Kidney epithelial cell (primary cell): ENCODE measurements at regions not wholly inside any gene's neighbourhood (a gene's known extent, or its start where the extent isn't known, plus 50 kb on each side); places are given as distances from the start of the nearest gene placed in this dataset.

Source experiments
- DNase-seq: peaks from one replicate; pipeline ENCODE4 v3.0.0-alpha.2; 2010; ENCODE audit warnings: low read depth
- H3K27me3 ChIP-seq: 2 replicates; pipeline ENCODE4 v1.6.0; 2011; ENCODE audit warnings: low read length; ENCODE audit not compliant: control insufficient read depth, insufficient read depth
- H3K36me3 ChIP-seq: 2 replicates; pipeline ENCODE4 v1.5.1; 2011; ENCODE audit warnings: low read length; ENCODE audit not compliant: control insufficient read depth, insufficient read depth
- H3K4me3 ChIP-seq: 2 replicates; pipeline ENCODE4 v1.5.1; 2011; ENCODE audit warnings: low read depth, mild to moderate bottlenecking, control low read depth, low read length
- CTCF ChIP-seq: IDR thresholded peaks from 2 replicates; pipeline ENCODE4 v1.5.1; 2011; ENCODE audit warnings: mild to moderate bottlenecking, moderate library complexity, low read length, control low read depth, inconsistent platforms; ENCODE audit not compliant: insufficient read depth, poor library complexity, severe bottlenecking

DNA sequence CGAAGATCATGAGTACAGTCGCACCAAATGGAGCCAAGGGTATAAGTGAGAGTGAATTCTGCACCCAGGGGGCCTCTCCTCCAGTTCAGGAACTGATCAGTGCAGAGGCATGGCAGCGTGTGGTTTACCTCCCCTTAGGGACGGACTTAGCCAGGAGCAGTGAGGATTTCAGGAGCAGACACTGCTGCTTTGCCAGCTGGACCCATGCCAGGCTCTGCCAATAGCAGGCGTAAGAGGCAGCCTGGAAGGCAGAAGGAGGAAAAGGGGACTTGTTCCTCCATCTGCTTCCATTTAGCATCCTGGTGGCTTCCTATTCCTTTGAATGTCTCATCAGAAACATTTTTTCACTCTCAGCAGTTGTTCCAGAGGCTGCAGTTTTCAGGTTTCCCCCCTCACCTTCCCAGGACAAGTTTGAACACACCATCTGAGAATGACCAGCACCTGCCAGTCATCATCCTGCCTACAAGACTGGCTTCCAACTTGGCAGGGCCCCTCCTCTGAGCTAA is 137.0 kb upstream of the LMNTD1 start:
- H3K27me3 ChIP-seq, result no peaks in the 10 kb centered on the region
- no peak for DNase-seq
- no peaks in the 10 kb centered on the region for H3K36me3 ChIP-seq
- TF ChIP-seq CTCF, result no peak
- H3K4me3 ChIP-seq, result no peak overlapping the region

- H3K36me3 ChIP-seq, result no peaks in the 10 kb centered on the region
- TF ChIP-seq CTCF, result no peak
- no peak overlapping the region for H3K4me3 ChIP-seq
- DNase-seq, result no peak
- no peaks in the 10 kb centered on the region for H3K27me3 ChIP-seq
These were observed 138.1 kb upstream of the LMNTD1 start for GRCh38 chr12:25690996-25691864.

- no peaks in the 10 kb centered on the region for H3K27me3 ChIP-seq
- no peak for DNase-seq
- no peaks in the 10 kb centered on the region for H3K36me3 ChIP-seq
- no peak for TF ChIP-seq CTCF
- no peak overlapping the region for H3K4me3 ChIP-seq
These were observed 138.7 kb upstream of the LMNTD1 start for GRCh38 chr12:25691865-25692114.

- no peaks in the 10 kb centered on the region for H3K27me3 ChIP-seq
- DNase-seq, result no peak
These were observed 139.3 kb upstream of the LMNTD1 start for GRCh38 chr12:25692115-25693035.

DNA sequence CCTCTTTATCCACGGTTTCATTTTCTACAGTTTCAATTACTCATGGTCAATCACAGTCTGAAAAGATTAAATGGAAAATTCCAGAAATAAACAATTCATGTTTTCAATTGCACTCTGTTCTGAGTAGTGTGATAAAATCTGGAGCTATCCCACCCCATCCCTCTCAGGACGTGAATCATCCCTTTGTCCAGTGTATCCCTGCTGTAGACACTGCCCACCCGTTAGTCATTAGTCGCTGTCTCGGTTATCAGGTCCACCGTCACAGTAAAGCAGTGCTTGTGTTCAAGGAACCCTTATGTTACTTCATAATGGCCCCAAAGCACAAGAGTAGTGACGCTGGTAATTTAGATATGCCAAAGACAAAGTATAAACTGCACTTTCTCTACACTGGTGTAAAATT is 141.0 kb upstream of the LMNTD1 start:
- H3K27me3 ChIP-seq, result no peaks in the 10 kb centered on the region
- no peak overlapping the region for H3K4me3 ChIP-seq
- TF ChIP-seq CTCF, result no peak
- DNase-seq, result no peak
- H3K36me3 ChIP-seq, result no peaks in the 10 kb centered on the region

More at GRCh38 chr12:25692115-25693035, 139.3 kb upstream of the LMNTD1 start:
- TF ChIP-seq CTCF, result no peak
- no peak overlapping the region for H3K4me3 ChIP-seq
- H3K36me3 ChIP-seq, result no peaks in the 10 kb centered on the region
